Stomach (tissue), 4 donors: ENCODE measurements at regions not wholly inside any gene's neighbourhood (a gene's known extent, or its start where the extent isn't known, plus 50 kb on each side); places are given as distances from the start of the nearest gene placed in this dataset.

ENCODE experiments used
- CTCF ChIP-seq, 7 experiments: fragments of 450-650 bp in 4 of 7; fragments of 200-600 bp in 3 of 7; sonication (generic) in 3 of 7; IDR thresholded peaks; one replicate each; pipeline ENCODE4 v1.5.1; 2016 to 2019; ENCODE audit warnings: antibody characterized with exemption in 7 of 7, control low read depth in 2 of 7, mild to moderate bottlenecking in 1 of 7
- EP300 ChIP-seq: sonication (generic); formaldehyde crosslinking; IDR thresholded peaks from one replicate; pipeline ENCODE4 v1.6.1; 2017; ENCODE audit warnings: antibody characterized with exemption
- POLR2A ChIP-seq, 4 donors: fragments of 450-650 bp; IDR thresholded peaks; one replicate each; pipeline ENCODE4 v1.6.1; 2016; ENCODE audit warnings: antibody characterized with exemption in 4 of 4, control low read depth in 2 of 4, mild to moderate bottlenecking in 1 of 4, moderate library complexity in 1 of 4

GRCh38 chr16:76071690-76072089, 205.5 kb upstream of the CNTNAP4 start:
- TF ChIP-seq POLR2A (IDR thresholded peaks at IDR 0.05) (no peak), CTCF (IDR thresholded peaks at IDR 0.05) (no peak), EP300 (no peak)
